Esophagus squamous epithelium (tissue), 5 donors: ENCODE measurements at regions not wholly inside any gene's neighbourhood (a gene's known extent, or its start where the extent isn't known, plus 50 kb on each side); places are given as distances from the start of the nearest gene placed in this dataset.

Source experiments
- DNase-seq: peaks from one replicate; lab custom pipeline; 2025; lab: John Stamatoyannopoulos, UW
- H3K27ac ChIP-seq, 4 donors: fragments of 200-600 bp; sonication (generic); one replicate each; pipeline ENCODE4 v1.5.1; 2016 to 2019; ENCODE audit warnings: mild to moderate bottlenecking in 1 of 4
- H3K27me3 ChIP-seq, 4 donors: fragments of 200-600 bp; sonication (generic); 1 replicate in 3 of 4; 2 replicates in 1 of 4; pipeline versions ENCODE4 v1.5.1 to v1.6.0; 2017 to 2021; ENCODE audit warnings: antibody characterized with exemption in 1 of 4
- H3K36me3 ChIP-seq, 3 donors: fragments of 200-600 bp; sonication (generic); one replicate each; pipeline ENCODE4 v1.5.1; 2016 to 2019
- H3K4me1 ChIP-seq, 3 donors: fragments of 200-600 bp; sonication (generic); one replicate each; pipeline ENCODE4 v1.5.1; 2017 to 2019
- H3K4me3 ChIP-seq, 4 donors: fragments of 200-600 bp; sonication (generic); 1 replicate in 3 of 4; 2 replicates in 1 of 4; pipeline ENCODE4 v1.5.1; 2016 to 2019; ENCODE audit warnings: mild to moderate bottlenecking in 2 of 4, moderate library complexity in 1 of 4
- H3K9me3 ChIP-seq, 3 donors: fragments of 200-600 bp; sonication (generic); one replicate each; pipeline ENCODE4 v1.5.1; 2016 to 2019
- CTCF ChIP-seq, 6 experiments: fragments of 450-650 bp in 4 of 6; fragments of 200-600 bp in 2 of 6; sonication (generic) in 2 of 6; IDR thresholded peaks; one replicate each; pipeline ENCODE4 v1.5.1; 2016 to 2019; ENCODE audit warnings: antibody characterized with exemption in 6 of 6, mild to moderate bottlenecking in 4 of 6, moderate library complexity in 4 of 6
- POLR2A ChIP-seq, 4 donors: fragments of 450-650 bp; IDR thresholded peaks; one replicate each; pipeline ENCODE4 v1.6.1; 2017; ENCODE audit warnings: antibody characterized with exemption in 4 of 4, mild to moderate bottlenecking in 4 of 4, moderate library complexity in 3 of 4
- WGBS, 2 donors: methylation state at CpG; one replicate each; pipeline ENCODE4 v1.1.5; 2018; 5-methylcytosine and 5-hydroxymethylcytosine counted together
- intact Hi-C: fragments of 100-400 bp; cut with DNase I; formaldehyde crosslinking; loops from one replicate; pipeline ENCODE4 v1.15.0; 2022
- donor health status: DM: yes; HTN: yes; CAD: no.

GRCh38 chr2:145741636-145742035 lies 1221.7 kb upstream of the ZEB2 start:
- Histone ChIP-seq H3K27me3 (no peaks in the 10 kb centered on the region), H3K36me3 (no peaks in the 10 kb centered on the region), H3K9me3 (no peaks in the 10 kb centered on the region), H3K27ac (no peak overlapping the region), H3K4me3 (no peak overlapping the region), H3K4me1 (peaks cover 0 to 6% (median 0%) of the 10 kb centered on the region in 3 donors)
- TF ChIP-seq POLR2A (IDR thresholded peaks at IDR 0.05) (no peak), CTCF (IDR thresholded peaks at IDR 0.05) (no peak)
- no peak for DNase-seq
- intact Hi-C loops: no loop called here
- WGBS, 2 donors: 74 to 94% methylated on average over 1 of the region's 1 CpG

GRCh38 chr2:145741181-145741580 lies 1221.3 kb upstream of the ZEB2 start:
- H3K27ac ChIP-seq: no peak overlapping the region
- intact Hi-C loops: no loop called here
- WGBS, 2 donors: 71 to 78% methylated on average over 2 of the region's 2 CpGs
- H3K4me3 ChIP-seq: no peak overlapping the region
- H3K27me3 ChIP-seq: no peaks in the 10 kb centered on the region
- peaks cover 0 to 6% (median 0%) of the 10 kb centered on the region in 3 donors for H3K4me1 ChIP-seq
- no peaks in the 10 kb centered on the region for H3K36me3 ChIP-seq
- H3K9me3 ChIP-seq: no peaks in the 10 kb centered on the region
- no peak for DNase-seq
- TF ChIP-seq POLR2A (IDR thresholded peaks at IDR 0.05) (no peak), CTCF (IDR thresholded peaks at IDR 0.05) (no peak)

GRCh38 chr2:145740302-145740701 lies 1220.4 kb upstream of the ZEB2 start:
- H3K36me3 ChIP-seq: no peaks in the 10 kb centered on the region

GRCh38 chr2:145739681-145740080 lies 1219.8 kb upstream of the ZEB2 start:
- no peak for DNase-seq
- intact Hi-C loops: no loop called here
- 67 to 76% methylated on average over 1 of the region's 1 CpG for WGBS, 2 donors
- Histone ChIP-seq H3K27me3 (no peaks in the 10 kb centered on the region), H3K4me1 (no peaks in the 10 kb centered on the region), H3K9me3 (no peaks in the 10 kb centered on the region), H3K27ac (no peak overlapping the region), H3K4me3 (no peak overlapping the region), H3K36me3 (no peaks in the 10 kb centered on the region)
- TF ChIP-seq POLR2A (IDR thresholded peaks at IDR 0.05) (no peak), CTCF (IDR thresholded peaks at IDR 0.05) (no peak)

More at GRCh38 chr2:145740302-145740701, 1220.4 kb upstream of the ZEB2 start:
- intact Hi-C loops: no loop called here
- H3K27me3 ChIP-seq: no peaks in the 10 kb centered on the region
- DNase-seq: no peak
- H3K4me1 ChIP-seq: peaks cover 0 to 5% (median 0%) of the 10 kb centered on the region in 3 donors
- H3K9me3 ChIP-seq: no peaks in the 10 kb centered on the region
- TF ChIP-seq CTCF (IDR thresholded peaks at IDR 0.05) (no peak), POLR2A (IDR thresholded peaks at IDR 0.05) (no peak)
- H3K27ac ChIP-seq: no peak overlapping the region
- 55 to 71% methylated on average over 3 of the region's 3 CpGs for WGBS, 2 donors
- no peak overlapping the region for H3K4me3 ChIP-seq

GRCh38 chr2:145736871-145737270 lies 1217.0 kb upstream of the ZEB2 start:
- Histone ChIP-seq H3K4me3 (no peak overlapping the region), H3K9me3 (no peaks in the 10 kb centered on the region), H3K4me1 (no peaks in the 10 kb centered on the region), H3K27me3 (no peaks in the 10 kb centered on the region), H3K27ac (no peak overlapping the region), H3K36me3 (no peaks in the 10 kb centered on the region)
- WGBS, 2 donors: 78 to 79% methylated on average over 1 of the region's 1 CpG
- TF ChIP-seq POLR2A (IDR thresholded peaks at IDR 0.05) (no peak), CTCF (IDR thresholded peaks at IDR 0.05) (no peak)
- intact Hi-C loops: no loop called here
- no peak for DNase-seq
